NB4 (cell line): ENCODE measurements at regions not wholly inside any gene's neighbourhood (a gene's known extent, or its start where the extent isn't known, plus 50 kb on each side); places are given as distances from the start of the nearest gene placed in this dataset.

Experiments
- DNase-seq: peaks from one replicate; pipeline ENCODE4 v3.0.0; 2010; ENCODE audit warnings: low read depth
- H3K4me3 ChIP-seq: one replicate; pipeline ENCODE4 v1.5.1; 2011; ENCODE audit warnings: mild to moderate bottlenecking, low read depth, low read length, moderate library complexity
- MAX ChIP-seq: IDR thresholded peaks from 2 replicates; pipeline ENCODE4 v1.6.1; 2011; ENCODE audit warnings: low read depth, low read length
- MYC ChIP-seq: IDR thresholded peaks from 2 replicates; pipeline ENCODE4 v1.6.1; 2011; ENCODE audit warnings: low read depth, low read length
- POLR2A ChIP-seq: IDR thresholded peaks from 2 replicates; pipeline ENCODE4 v1.6.1; 2011; ENCODE audit warnings: mild to moderate bottlenecking; ENCODE audit not compliant: insufficient read length; ENCODE audit errors: extremely low read depth
- TF ChIP-seq, protein P1 (sequence below): IDR thresholded peaks from one replicate; pipeline ENCODE4 v1.5.1; 2012; ENCODE audit warnings: low read depth, low read length

- no peak for DNase-seq
- TF ChIP-seq, protein P1, sequence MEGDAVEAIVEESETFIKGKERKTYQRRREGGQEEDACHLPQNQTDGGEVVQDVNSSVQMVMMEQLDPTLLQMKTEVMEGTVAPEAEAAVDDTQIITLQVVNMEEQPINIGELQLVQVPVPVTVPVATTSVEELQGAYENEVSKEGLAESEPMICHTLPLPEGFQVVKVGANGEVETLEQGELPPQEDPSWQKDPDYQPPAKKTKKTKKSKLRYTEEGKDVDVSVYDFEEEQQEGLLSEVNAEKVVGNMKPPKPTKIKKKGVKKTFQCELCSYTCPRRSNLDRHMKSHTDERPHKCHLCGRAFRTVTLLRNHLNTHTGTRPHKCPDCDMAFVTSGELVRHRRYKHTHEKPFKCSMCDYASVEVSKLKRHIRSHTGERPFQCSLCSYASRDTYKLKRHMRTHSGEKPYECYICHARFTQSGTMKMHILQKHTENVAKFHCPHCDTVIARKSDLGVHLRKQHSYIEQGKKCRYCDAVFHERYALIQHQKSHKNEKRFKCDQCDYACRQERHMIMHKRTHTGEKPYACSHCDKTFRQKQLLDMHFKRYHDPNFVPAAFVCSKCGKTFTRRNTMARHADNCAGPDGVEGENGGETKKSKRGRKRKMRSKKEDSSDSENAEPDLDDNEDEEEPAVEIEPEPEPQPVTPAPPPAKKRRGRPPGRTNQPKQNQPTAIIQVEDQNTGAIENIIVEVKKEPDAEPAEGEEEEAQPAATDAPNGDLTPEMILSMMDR, result no peak
- no peak for TF ChIP-seq POLR2A
- TF ChIP-seq MYC, result no peak
- no peak for TF ChIP-seq MAX
- no peak overlapping the region for H3K4me3 ChIP-seq
These were observed 174.2 kb upstream of the FUT9 start for GRCh38 chr6:95841560-95841959.

- TF ChIP-seq MAX (no peak), MYC (no peak), POLR2A (no peak)
- TF ChIP-seq, protein P1, result no peak
- no peak overlapping the region for H3K4me3 ChIP-seq
- no peak for DNase-seq
These were observed 169.1 kb upstream of the FUT9 start for GRCh38 chr6:95846652-95847051.

- TF ChIP-seq MYC (no peak), MAX (no peak), POLR2A (no peak)
- TF ChIP-seq, protein P1, result no peak
- no peak overlapping the region for H3K4me3 ChIP-seq
- no peak for DNase-seq
These were observed 168.7 kb upstream of the FUT9 start for GRCh38 chr6:95847061-95847460.

- no peak overlapping the region for H3K4me3 ChIP-seq
- DNase-seq, result no peak
- TF ChIP-seq, protein P1, result no peak
- TF ChIP-seq POLR2A (no peak), MYC (no peak), MAX (no peak)
These were observed 167.1 kb upstream of the FUT9 start for GRCh38 chr6:95848717-95849116.

- no peak for DNase-seq
- H3K4me3 ChIP-seq, result no peak overlapping the region
- TF ChIP-seq POLR2A (no peak), MYC (no peak), MAX (no peak)
- TF ChIP-seq, protein P1, result no peak
These were observed 158.9 kb upstream of the FUT9 start for GRCh38 chr6:95856876-95857364.

DNA sequence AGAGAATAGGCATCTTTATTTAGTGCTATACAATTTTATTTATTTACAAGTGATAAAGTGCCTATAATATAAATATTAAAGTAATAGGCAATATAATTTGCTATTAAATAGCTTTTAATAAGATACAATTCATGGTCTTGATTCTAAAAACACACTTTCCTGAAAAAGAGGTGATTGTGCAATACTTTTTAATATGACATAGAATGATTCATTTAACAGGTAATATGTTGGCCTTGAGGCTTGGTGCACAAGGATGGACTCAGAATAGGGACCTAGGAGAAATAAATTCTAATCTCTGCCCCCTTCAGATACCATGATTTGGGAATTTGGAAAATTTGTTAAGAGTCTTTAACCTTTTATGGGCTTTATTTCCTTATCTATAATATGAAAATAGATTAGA lies 149.9 kb upstream of the FUT9 start:
- TF ChIP-seq, protein P1, result no peak
- TF ChIP-seq MYC (no peak), POLR2A (no peak), MAX (no peak)
- no peak for DNase-seq
- no peak overlapping the region for H3K4me3 ChIP-seq
